NCI-H524 treated with DMSO at 0.1 percent for 48 hours (cell line): ENCODE measurements at regions not wholly inside any gene's neighbourhood (a gene's known extent, or its start where the extent isn't known, plus 50 kb on each side); places are given as distances from the start of the nearest gene placed in this dataset.
"Not testable (repeated sequence)": the region's sequence is repeated elsewhere in the genome, so short reads cannot be mapped to it uniquely, and the experiment has no call there.

Experiments used
- DNase-seq: peaks from one replicate; lab custom pipeline; 2025; lab: John Stamatoyannopoulos, UW

GRCh38 chr10:63783882-63784281 lies 262.7 kb downstream of the REEP3 start:
- no peak for DNase-seq

- no peak for DNase-seq
These were observed 267.1 kb downstream of the REEP3 start for GRCh38 chr10:63788152-63788821.

GRCh38 chr10:63795094-63795860 lies 274.1 kb downstream of the REEP3 start:
- DNase-seq, result no peak

- no peak for DNase-seq
These were observed 277.6 kb downstream of the REEP3 start for GRCh38 chr10:63798599-63799498.

- DNase-seq, result no peak
These were observed 278.5 kb downstream of the REEP3 start for GRCh38 chr10:63799521-63800300.

GRCh38 chr10:63801166-63801565 lies 280.0 kb downstream of the REEP3 start:
- no peak for DNase-seq

GRCh38 chr10:63806330-63806729 lies 285.1 kb downstream of the REEP3 start:
- no peak for DNase-seq

GRCh38 chr10:63812501-63812900 lies 291.3 kb downstream of the REEP3 start:
- no peak for DNase-seq

GRCh38 chr10:63819753-63820329 lies 298.6 kb downstream of the REEP3 start:
- DNase-seq, result no peak

- DNase-seq, result no peak
These were observed 301.3 kb downstream of the REEP3 start for GRCh38 chr10:63822496-63822895.

- no peak for DNase-seq
These were observed 303.9 kb downstream of the REEP3 start for GRCh38 chr10:63825111-63825510.

GRCh38 chr10:63825766-63826165 lies 304.6 kb downstream of the REEP3 start:
- DNase-seq, result no peak

GRCh38 chr10:63827018-63827417 lies 305.8 kb downstream of the REEP3 start:
- not testable (repeated sequence) for DNase-seq

- no peak for DNase-seq
These were observed 307.8 kb downstream of the REEP3 start for GRCh38 chr10:63829020-63829419.

GRCh38 chr10:63829573-63830149 lies 308.5 kb downstream of the REEP3 start:
- DNase-seq, result no peak

- no peak for DNase-seq
These were observed 311.5 kb downstream of the REEP3 start for GRCh38 chr10:63832686-63833085.

GRCh38 chr10:63833411-63834060 lies 312.3 kb downstream of the REEP3 start:
- DNase-seq, result no peak

- DNase-seq, result no peak
These were observed 315.7 kb downstream of the REEP3 start for GRCh38 chr10:63836666-63837442.

- no peak for DNase-seq
These were observed 320.6 kb downstream of the REEP3 start for GRCh38 chr10:63841761-63842160.

- no peak for DNase-seq
These were observed 321.9 kb downstream of the REEP3 start for GRCh38 chr10:63843107-63843506.
